ENCODE measurements at regions not wholly inside any gene's neighbourhood (a gene's known extent, or its start where the extent isn't known, plus 50 kb on each side); places are given as distances from the start of the nearest gene placed in this dataset.

GRCh38 chr3:157637866-157638265, 134.7 kb upstream of the VEPH1 start:
- DNase-seq (ENCODE audit: low read depth in 1 of 2, low spot score in 1 of 2) = no peak

DNA sequence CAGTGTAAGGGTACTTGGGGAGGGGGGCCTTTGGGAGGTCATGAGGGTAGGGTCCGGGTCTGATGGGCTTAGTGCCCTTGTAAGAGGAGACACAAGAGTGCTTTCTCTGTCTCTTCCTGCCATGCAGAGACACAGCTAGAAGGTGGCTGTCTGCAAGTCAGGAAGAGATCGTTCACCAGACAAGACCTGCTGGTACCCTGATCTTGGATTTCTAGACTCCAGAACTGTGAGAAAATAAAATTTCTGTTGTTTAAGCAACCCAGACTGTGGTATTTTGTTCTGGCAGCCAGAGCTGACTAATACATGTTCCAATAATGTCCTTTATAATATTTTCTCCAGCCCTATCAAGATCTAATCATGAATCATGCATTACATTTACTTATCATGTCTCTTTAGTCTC, 130.0 kb upstream of the VEPH1 start:
- DNase-seq (ENCODE audit: low read depth in 1 of 2, low spot score in 1 of 2) = no peak

DNA sequence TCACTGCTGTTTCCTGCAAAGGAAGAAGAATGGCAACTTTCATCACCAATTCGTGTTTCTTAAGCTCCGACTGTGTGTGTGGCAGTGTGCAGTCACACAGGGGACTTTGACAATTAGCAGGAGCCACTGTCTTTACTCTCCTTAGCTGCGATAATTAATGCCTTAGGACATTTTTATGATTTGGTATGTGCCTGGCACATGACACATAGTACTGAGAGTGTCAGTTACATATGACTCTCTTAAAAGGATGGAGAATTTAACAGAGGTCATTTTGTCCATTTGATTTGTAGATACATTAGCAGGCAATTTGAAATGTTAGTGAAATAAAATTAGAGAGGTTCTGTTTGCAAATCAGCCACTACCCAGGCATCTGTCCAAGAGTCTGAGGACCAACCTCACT, 128.9 kb upstream of the VEPH1 start:
- no peak for DNase-seq (ENCODE audit: low read depth in 1 of 2, low spot score in 1 of 2)

DNA sequence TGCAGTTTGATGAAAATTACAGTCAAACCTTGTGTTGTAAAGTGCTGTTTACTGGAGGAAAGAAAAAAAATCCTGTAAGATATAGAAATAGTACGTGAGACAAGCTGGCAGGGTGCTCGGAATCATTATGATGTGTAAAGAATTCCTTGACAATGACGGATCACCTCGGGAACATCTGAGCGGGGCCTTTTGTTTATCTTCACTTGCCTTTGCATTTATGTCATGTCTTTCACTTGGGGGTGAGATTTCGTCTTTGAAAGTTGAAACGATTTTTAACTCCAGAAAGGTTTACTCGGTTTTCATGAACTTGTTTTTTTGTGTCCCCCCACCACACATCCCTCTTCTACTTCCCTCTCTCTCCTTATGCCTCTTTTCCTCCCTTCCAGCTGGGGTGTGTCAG, 128.3 kb upstream of the VEPH1 start:
- DNase-seq (ENCODE audit: low read depth in 1 of 2, low spot score in 1 of 2) = no peak

- DNase-seq (ENCODE audit: low read depth in 1 of 2, low spot score in 1 of 2) = no peak
These were observed 123.6 kb upstream of the VEPH1 start for GRCh38 chr3:157626817-157627216.

- no peak for DNase-seq (ENCODE audit: low read depth in 1 of 2, low spot score in 1 of 2)
These were observed 121.6 kb upstream of the VEPH1 start for GRCh38 chr3:157624801-157625200.

- no peak for DNase-seq (ENCODE audit: low read depth in 1 of 2, low spot score in 1 of 2)
These were observed 115.7 kb upstream of the VEPH1 start for GRCh38 chr3:157618886-157619285.

DNA sequence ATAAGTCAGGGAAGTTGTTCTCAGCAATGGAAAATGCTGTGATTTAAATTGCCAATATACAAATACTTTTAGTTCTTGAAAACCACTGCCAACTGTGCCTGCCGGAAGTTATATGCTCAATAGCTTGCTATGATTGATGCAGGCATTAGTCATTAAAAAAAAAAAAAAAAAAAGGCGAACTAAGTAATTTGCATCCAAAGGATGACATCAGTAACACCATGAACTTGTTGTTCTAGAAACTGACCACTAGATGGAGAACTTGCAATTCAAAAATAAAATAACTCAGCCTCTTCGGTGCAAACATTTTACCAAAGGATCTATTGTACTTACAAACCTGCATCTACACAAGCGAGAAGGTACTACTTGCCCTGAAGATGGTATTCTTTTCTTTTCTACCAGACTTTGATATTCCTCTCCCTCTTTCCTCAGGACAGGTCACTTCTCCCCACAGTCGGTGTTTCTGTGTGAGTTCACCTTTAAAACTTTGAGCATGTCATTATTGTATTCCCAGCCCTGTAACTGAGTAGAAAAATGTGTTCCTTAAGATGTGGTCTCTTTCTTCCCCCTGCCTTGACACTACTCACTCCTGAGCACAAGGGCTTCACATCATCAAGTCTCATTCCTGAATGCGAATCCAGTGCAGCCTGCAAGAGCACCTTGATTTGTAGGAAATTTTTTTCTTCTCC, 115.0 kb upstream of the VEPH1 start:
- DNase-seq (ENCODE audit: low read depth in 1 of 2, low spot score in 1 of 2) = no peak

DNA sequence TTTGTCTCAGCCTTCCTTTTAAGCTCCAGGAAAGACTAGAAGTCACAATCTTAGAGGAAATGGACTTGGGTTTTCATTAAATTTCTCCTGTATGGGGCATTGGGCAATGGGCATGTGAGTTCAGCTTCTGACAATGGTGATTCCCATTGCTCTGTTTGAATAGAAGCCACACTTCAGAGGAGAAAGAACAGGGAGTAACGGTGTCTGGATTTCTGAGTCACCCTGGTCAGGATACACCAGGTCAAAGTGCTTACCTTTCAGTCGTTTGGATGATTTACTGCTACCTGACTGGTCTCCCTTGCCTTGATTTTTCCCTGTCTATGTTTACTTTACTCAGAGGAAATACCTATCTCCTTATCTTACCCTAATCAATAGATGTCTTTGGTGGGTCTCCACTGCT, 111.7 kb upstream of the VEPH1 start:
- no peak for DNase-seq (ENCODE audit: low read depth in 1 of 2, low spot score in 1 of 2)

GRCh38 chr3:157611536-157612076, 108.4 kb upstream of the VEPH1 start:
- DNase-seq (ENCODE audit: low read depth in 1 of 2, low spot score in 1 of 2) = no peak

- no peak for DNase-seq (ENCODE audit: low read depth in 1 of 2, low spot score in 1 of 2)
These were observed 107.8 kb upstream of the VEPH1 start for GRCh38 chr3:157610876-157611535.

DNA sequence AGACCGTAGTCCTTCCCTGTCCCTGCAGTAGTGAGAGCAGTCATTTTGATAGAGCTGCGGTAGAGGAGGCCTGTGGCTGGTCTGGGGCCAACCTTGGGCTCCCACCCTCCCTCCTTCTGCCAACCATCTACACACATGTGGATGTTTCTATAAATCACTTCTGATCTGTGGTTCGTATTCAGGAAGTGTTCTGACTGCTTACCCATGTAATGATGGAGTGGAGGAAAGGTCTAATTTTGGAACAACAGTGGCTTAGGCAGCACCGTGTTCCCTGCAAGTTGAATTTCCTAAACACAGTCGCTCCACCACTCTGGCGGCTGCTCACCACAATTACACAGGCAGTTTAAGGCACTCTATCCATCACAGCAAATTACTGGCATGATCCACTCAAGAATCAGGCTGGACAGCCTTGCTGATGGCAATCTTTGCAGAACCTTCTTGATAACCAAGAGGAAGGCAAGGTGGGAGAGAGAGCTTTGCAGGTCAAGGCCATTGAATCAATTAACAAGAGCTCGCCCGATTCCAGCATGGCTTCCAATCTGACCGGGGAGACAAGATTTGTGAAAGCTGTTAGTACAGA, 104.7 kb upstream of the VEPH1 start:
- DNase-seq (ENCODE audit: low read depth in 1 of 2, low spot score in 1 of 2) = no peak

DNA sequence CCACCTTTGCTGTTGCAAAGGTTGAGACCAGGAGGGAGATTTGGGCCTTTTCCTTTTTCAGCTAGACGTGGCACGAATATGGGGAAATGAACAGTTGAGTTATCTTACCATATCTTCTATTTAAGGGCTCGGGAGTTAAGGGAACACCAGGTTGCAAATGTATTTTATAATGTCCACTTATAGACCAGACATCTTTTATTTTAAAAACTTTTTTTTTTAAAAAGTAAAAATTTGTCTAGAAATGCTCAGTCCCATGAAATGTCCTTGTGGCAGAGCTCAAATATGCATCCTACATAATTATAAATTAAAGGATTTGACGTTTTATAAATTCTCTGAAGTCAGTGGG, 103.6 kb upstream of the VEPH1 start:
- DNase-seq (ENCODE audit: low read depth in 1 of 2, low spot score in 1 of 2) = no peak

DNA sequence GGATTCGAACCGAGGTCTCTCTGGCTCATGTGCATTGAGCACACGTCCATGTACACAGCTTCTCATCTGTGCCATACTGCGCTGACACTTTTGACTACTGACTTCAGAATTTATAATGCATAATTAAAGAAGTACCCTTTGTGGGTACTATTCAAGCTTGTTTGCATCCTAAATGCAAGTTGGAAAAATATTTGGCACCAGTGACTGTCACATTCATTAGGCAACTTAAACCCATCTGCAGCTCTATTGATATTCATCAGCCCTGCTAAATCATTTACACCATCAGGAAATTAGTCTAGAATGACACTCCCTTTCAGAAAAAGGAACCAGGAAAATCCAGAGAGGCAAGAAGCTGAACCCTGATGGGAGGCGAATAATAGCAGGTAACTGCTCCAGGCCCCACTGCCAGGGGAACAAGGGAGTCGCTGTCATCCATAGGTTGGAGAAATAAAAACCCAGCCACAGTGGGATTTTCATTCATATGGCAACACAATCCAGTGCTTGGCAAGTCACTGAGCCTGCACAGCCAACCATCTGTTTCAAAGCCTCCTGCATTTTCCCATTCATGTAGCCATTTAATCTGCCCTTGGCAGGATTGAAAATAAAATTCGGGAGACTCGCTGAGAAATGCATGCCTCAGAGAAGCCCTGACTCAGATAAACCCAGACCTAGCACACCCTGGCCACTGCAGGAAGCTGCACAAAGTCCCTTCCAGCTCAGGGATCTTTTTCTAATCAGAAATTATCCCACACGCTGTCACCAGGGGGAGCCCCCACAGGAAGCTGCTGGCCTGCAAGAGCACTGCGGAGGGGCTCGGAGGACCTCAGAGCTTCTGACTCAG, 103.0 kb upstream of the VEPH1 start:
- DNase-seq (ENCODE audit: low read depth in 1 of 2, low spot score in 1 of 2) = peak; percentile 22 to 29

GRCh38 chr3:157605356-157605755, 102.1 kb upstream of the VEPH1 start:
- no peak for DNase-seq (ENCODE audit: low read depth in 1 of 2, low spot score in 1 of 2)

DNA sequence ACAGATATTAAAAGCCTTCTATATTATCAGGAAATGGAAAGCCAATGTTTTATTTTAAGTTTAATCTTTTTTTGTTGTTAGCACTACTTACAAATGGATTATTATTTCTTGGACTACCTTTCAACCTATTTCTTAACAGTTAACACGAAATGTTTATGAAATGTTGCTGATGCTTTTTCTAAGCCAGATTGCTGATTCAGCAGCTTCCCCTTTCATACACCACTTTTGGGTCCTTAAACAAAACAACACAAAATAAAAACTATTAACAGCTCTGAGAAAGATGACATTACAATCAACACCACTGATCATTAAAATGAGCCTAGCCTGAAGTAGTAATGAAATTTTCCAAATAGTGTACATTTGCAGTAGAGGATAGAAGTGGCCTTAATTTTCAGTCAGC, 99.2 kb upstream of the VEPH1 start:
- DNase-seq (ENCODE audit: low read depth in 1 of 2, low spot score in 1 of 2) = no peak

- no peak for DNase-seq (ENCODE audit: low read depth in 1 of 2, low spot score in 1 of 2)
These were observed 92.0 kb upstream of the VEPH1 start for GRCh38 chr3:157595259-157595658.

DNA sequence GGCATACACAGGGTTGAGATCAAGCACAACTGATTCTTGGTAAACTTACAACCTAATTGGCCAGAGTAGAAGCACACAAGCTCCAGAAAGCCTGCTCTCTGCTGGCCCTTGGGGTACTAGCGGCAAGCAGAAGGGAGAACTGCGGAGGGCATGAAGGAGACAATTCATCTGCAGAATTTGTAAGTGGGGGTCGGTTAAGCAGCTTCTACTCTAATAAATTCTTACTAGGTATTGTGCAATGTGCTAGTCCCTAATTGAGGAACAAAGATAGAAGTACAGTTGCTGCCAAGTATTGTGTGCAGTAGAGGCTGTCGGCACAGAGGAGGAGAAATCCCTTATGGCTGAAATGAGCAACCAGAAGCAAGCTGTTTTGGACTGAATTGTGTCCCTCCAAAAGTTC, 91.2 kb upstream of the VEPH1 start:
- DNase-seq (ENCODE audit: low read depth in 1 of 2, low spot score in 1 of 2) = no peak

GRCh38 chr3:157592769-157593168, 89.6 kb upstream of the VEPH1 start:
- no peak for DNase-seq (ENCODE audit: low read depth in 1 of 2, low spot score in 1 of 2)

GRCh38 chr3:157590273-157590672, 87.1 kb upstream of the VEPH1 start:
- no peak for DNase-seq (ENCODE audit: low read depth in 1 of 2, low spot score in 1 of 2)

GRCh38 chr3:157589211-157589610, 86.0 kb upstream of the VEPH1 start:
- DNase-seq (ENCODE audit: low read depth in 1 of 2, low spot score in 1 of 2) = no peak

Data from activated T-helper 1 cell treated with anti-CD3 and anti-CD28 coated beads, Interleukin-2, amount 50 U/mL, for 16 hours (primary cell).